GM18505 (cell line): ENCODE measurements at regions not wholly inside any gene's neighbourhood (a gene's known extent, or its start where the extent isn't known, plus 50 kb on each side); places are given as distances from the start of the nearest gene placed in this dataset.
A peak's percentile ranks its signal among the peaks of the same experiment; 100 is the strongest.
"Not testable (repeated sequence)": the region's sequence is repeated elsewhere in the genome, so short reads cannot be mapped to it uniquely, and the experiment has no call there.

Source experiments
- ATAC-seq: cut with Tn5 transposase; IDR thresholded peaks from one replicate; pipeline ENCODE4 v1.9.1; 2021; ENCODE audit not compliant: unreplicated experiment
- POLR2A ChIP-seq: IDR thresholded peaks from 4 replicates; pipeline ENCODE4 v1.6.1; 2011; ENCODE audit warnings: borderline replicate concordance; ENCODE audit not compliant: insufficient read depth, insufficient read length; ENCODE audit errors: extremely low read depth

DNA sequence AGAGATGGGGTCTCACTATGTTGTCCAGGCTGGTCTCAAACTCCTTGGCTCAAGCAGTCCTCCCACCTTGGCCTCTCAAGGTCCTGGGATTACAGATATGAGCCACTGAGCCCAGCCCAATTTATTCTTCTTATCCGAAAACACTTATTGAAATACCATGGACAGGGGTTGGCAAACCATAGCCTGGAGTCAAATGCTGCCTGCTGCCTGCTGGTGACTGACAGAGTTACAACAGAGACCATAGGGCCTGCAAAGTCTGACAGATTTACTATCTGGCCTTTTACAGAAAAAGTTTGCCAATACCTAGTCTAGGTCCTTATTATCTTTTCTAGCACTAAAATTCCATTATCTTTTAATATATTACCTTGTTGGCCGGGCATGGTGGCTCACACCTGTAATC is 87.1 kb upstream of the ZNF281 start:
- ATAC-seq, result no peak

DNA sequence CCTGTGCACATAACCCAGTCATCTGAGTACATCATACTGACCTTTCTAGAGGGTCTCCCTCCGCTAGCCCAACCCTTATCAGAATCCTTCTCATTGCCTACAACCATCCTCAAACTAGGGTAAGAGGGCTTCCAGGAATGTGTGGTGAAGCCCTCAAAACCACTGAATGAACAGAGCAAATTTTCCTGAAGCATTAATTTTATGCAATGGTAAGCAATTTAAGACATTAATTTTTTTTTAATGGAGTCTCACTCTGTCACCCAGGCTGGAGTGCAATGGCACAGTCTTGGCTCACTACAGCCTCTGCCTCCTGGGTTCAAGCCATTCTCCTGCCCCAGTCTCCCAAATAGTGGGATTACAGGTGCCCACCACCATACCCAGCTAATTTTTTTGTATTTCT is 86.1 kb upstream of the ZNF281 start:
- ATAC-seq, result no peak
- TF ChIP-seq POLR2A, result no peak

More for the DNA sequence above, 87.1 kb upstream of the ZNF281 start:
- no peak for TF ChIP-seq POLR2A

- no peak for ATAC-seq
- no peak for TF ChIP-seq POLR2A
Observed at GRCh38 chr1:200493344-200493743, 83.5 kb upstream of the ZNF281 start.

- ATAC-seq, result no peak
- TF ChIP-seq POLR2A, result no peak
Observed at GRCh38 chr1:200491103-200491502, 81.3 kb upstream of the ZNF281 start.

DNA sequence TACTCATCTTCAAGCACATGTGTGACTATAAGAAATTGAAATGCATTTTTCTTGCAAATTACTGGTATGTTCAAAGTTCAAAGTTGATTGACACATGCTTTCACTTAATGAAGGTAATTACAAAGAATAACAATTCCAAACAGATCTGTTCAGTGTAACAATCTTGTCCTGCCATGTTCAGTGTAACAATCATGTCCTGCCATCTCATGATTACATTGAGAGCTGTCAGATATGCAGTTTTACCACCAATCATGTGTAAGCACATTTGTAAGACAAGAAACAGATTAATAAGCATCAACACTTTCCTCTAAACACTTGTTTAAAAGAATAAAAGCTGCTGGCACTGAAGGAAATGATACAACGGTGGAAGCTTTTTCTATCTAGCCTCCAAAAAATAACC is 80.3 kb upstream of the ZNF281 start:
- no peak for ATAC-seq
- no peak for TF ChIP-seq POLR2A

GRCh38 chr1:200488375-200489165 is 78.7 kb upstream of the ZNF281 start:
- ATAC-seq, result no peak
- TF ChIP-seq POLR2A, result no peak

DNA sequence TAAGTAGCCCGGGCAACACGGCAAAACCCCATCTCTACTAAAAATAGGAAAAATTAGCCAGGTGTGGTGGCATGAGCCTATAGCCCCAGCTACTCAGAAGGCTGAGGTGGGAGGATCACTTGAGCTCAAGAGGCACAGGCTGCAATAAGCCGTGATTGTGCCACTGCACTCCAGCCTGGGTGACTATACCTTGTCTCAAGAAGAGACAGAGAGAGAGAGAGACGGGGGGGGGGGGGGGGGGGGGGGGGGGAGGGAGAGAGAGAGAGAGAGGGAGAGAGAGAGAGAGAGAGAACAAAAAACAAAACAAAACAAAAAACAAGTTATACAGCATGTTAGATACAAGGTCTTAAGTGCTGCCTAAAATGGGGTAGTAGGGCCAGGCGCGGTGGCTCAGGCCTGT is 77.8 kb upstream of the ZNF281 start:
- no peak for TF ChIP-seq POLR2A

GRCh38 chr1:200486634-200487033 is 76.8 kb upstream of the ZNF281 start:
- no peak for TF ChIP-seq POLR2A
- ATAC-seq, result no peak

More for the DNA sequence above, 77.8 kb upstream of the ZNF281 start:
- ATAC-seq, result no peak

GRCh38 chr1:200484438-200484946 is 74.7 kb upstream of the ZNF281 start:
- ATAC-seq, result not testable (repeated sequence)

- ATAC-seq, result peak; percentile 97
- no peak for TF ChIP-seq POLR2A
Observed at GRCh38 chr1:200483491-200484143, 73.8 kb upstream of the ZNF281 start.

DNA sequence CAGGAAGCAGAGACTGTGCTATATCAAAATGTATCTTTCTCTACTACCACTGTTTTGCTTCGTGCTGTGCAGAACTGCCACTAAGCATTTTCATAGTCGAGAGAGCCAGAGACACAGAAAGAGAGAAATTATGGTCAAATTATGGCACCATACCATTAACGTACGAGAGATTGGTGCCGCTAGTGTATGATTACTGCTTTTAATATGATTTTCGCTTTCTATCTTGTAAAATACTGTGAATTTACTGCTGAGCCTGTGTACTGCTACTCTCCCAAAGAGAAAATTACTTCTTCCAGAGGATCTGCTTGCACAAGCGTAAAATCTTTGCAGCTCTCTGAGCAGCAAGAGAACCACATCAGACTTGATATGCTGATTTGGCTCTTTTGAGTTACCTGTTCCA is 71.1 kb upstream of the ZNF281 start:
- no peak for TF ChIP-seq POLR2A
- ATAC-seq, result no peak

- ATAC-seq, result no peak
- no peak for TF ChIP-seq POLR2A
Observed at GRCh38 chr1:200479816-200480215, 70.0 kb upstream of the ZNF281 start.

GRCh38 chr1:200478945-200479558 is 69.2 kb upstream of the ZNF281 start:
- ATAC-seq, result no peak
- no peak for TF ChIP-seq POLR2A

DNA sequence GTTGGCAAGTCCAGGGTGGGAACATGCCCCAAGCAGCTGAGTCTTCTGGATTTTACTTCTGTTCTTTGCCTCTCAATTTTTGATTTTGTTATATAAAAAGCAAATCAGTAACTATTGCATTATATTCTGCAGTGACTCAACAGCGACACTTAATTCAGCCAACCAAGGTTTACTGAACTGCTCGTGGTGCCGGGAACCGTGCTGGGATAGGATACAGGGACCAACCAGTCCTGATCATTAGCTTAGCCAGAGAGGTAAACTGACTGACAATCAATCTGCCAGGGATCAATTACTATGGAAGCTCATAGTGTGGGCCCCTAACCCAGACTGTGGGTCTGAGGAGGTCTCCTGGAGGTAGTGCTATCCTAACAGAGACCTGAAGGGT is 68.4 kb upstream of the ZNF281 start:
- ATAC-seq, result no peak

More for the DNA sequence above, 68.4 kb upstream of the ZNF281 start:
- no peak for TF ChIP-seq POLR2A
